HG02870 (cell line): ENCODE measurements at regions not wholly inside any gene's neighbourhood (a gene's known extent, or its start where the extent isn't known, plus 50 kb on each side); places are given as distances from the start of the nearest gene placed in this dataset.
A peak's percentile ranks its signal among the peaks of the same experiment; 100 is the strongest.

Experiments used
- ATAC-seq: cut with Tn5 transposase; IDR thresholded peaks from one replicate; pipeline ENCODE4 v1.9.1; 2021; ENCODE audit warnings: mild to moderate bottlenecking, moderate library complexity; ENCODE audit not compliant: unreplicated experiment

DNA sequence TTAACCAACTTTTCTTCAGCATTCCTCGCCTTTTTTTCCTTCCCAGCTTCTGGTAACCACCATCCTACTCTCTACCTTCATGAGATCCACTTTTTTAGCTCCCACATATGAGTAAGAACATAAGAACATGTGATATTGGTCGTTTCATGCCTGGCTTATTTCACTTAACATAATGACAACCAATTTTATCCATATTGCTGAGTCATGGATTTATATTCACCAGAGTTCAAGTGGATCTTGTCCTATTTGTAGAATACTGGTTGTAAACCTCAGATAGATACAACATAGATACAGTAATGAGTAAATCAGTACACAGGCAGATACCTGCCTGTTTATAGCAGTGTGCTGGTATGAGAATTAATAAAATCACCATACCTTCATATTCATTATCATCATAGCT lies 412.0 kb upstream of the RBMS3 start:
- ATAC-seq, result no peak

GRCh38 chr3:28877912-28878311 lies 403.0 kb upstream of the RBMS3 start:
- ATAC-seq, result no peak

- ATAC-seq, result no peak
These were observed 390.5 kb upstream of the RBMS3 start for GRCh38 chr3:28890373-28890772.

DNA sequence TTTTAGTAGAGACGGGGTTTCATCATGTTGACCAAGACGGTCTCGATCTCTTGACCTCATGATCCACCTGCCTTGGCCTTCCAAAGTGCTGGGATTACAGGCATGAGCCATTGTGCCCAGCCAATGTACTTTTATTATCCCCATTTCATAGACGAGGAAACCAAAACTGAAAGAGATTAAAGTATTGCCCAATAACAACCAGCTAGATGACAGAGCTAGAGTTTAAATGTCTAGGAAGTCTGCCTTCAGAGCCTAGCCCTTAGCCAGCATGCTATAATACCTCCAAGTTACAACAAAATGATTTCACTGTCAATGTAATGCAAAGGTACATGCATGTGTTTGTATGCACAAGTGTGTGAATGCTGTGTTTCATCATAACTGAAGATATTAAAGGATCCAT lies 389.4 kb upstream of the RBMS3 start:
- no peak for ATAC-seq

DNA sequence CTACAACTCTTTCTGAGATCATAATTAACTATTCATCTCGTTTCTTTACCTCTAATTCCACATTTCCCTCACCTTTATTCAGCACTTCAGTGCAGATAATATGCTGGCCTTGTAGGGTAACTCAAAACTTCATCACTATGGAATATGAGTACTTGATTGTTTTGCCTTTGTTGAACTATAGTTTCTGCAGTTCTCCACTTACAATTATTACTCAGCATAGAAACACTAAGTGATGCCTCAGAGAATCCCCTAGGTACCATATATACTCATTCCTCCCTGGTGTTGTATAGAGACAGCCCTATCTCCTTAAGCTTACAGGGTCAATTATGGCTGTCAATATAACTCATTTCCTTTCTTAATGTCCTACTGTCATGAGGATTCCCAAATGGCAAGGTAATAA lies 380.6 kb upstream of the RBMS3 start:
- ATAC-seq, result no peak

DNA sequence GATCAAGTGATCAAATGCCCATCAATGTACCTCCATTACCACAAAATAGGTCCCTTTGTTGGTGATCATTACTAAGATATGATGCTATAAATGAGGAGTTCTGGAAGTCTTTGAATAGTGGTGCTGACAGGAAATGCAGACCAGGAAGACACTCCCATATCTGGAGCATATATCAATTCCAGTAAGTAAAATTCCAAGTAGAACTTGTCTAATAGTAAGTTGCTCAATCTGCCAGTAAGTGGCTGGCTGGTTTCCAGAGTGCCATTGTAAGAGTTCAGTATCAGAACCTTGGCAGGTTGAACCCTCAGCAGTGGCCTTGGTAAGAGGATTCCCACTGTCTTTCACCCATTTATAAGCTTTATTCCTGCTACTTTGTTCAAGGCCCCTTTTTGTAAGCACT lies 379.9 kb upstream of the RBMS3 start:
- ATAC-seq, result no peak

DNA sequence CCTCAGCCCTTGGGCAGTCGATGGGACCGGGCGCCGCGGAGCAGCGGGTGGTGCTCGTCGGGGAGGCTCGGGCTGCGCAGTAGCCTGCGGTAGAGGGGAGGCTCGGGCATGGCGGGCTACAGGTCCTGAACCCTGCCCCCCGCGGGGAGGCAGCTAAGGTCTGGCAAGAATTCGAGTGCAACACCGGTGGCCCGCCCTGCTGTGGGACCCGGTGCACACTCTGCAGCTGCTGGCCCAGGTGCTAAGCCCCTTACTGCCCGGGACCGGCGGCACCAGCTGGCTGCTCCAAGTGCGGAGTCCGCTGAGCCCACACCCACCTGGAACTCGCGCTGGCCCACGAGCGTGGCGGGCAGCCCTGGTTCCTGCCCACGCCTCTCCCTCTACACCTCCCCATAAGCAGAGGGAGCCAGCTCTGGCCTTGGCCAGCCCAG lies 377.7 kb upstream of the RBMS3 start:
- ATAC-seq, result no peak

DNA sequence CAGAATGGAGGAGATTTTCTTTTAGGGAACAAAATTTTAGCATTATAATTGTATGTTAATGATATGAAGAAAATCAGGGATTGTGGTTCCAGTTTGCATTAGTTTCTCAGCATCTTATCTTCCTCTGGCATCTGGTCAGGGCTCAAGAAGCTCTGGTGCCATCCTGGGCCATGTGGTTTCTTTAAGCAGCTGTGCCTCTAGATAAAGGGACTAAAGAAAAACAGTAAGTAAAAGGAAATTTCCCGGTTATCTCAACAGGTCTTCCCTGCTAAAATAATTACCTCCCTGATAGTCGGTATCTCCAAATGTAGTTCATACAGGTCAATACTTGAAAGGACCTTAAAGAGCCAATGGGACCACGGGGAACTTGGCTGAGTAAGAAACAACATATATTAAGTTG lies 375.1 kb upstream of the RBMS3 start:
- ATAC-seq, result no peak

DNA sequence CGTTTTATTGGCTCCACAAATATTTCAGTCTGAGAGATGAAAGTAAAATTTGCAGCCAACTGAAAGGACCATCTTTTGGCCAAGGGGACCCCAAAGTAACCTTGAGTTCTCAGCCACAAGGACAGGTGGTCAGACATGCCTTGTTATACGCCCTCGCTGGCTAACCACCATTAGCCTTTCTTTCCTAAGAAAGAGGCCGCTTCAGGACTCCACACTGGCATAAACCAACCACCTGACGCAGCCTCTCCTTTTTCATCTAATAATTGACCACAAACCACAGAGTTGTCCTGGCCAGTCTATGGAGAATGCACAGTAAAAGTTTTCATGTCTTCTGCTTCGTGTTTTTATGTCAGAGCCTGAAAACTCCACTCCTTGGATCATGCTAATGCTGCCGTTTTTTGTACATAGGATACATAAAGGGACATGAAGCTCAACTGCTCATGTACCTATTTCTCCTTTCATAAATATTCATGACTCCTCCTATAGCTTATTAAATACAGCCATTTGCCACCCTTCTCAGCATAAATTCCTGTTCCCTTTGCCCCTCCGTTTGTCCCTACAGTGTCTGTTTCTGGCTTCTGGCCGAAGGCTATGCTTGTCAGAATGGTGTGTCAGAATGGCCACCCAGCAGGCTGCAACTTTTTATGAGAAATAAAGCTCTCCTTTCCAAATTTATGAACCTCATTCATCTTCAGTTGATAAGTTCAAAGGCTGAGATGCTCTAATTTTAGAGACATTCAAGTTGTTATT lies 374.1 kb upstream of the RBMS3 start:
- ATAC-seq, result no peak

DNA sequence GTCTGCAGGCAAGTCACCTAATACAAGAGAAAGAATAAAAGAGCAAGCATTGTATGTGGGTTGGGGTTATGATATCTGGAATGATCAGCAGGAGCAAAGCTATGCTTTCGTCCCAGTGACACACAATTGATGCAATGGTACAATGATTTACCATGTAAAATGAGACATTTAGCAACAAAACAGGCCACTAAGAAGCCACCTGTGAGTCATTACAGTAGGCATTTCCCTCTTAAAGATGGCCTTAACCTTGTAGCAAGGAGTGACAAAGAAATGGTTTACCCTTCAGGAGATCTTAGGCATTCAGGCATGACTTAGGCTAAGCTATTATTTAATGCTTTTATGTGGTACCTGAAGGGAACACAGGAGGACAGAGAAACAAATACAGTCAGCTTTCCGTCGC lies 373.3 kb upstream of the RBMS3 start:
- no peak for ATAC-seq

- ATAC-seq, result no peak
These were observed 368.6 kb upstream of the RBMS3 start for GRCh38 chr3:28912120-28912885.

DNA sequence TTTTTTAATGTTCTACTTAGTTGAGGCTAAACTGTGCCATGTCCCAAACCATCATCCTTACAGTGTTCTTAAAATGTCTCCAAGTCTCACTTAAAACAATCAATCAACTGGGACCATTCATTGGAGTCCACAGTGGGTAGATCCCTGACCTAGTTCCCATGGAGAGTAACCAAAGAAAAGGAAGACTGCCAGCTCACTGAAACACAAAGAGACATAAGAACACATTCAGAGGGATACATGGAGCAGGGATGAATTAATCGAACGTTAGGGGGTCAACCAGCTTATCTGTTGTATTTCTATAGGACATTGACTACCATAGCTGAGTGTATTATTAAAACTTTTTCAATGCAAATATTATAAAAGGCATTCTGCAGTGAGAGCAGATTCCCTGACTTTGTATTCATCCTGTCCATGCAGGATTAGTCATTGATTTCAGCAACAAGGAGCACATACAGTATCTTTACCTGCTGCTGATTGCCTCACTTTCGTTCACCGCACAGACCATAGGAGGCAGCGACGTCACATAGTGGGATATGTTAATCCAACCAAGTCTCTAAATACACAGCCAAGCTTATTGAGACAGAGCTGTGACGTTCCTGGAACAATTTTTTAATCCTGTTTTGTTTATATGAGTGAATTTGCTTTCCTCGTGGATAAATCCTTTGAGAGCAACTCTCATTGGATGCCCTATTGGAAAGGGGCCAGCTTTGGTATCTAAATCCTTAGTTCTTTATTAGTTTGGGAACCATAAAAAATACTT lies 364.9 kb upstream of the RBMS3 start:
- ATAC-seq, result no peak

GRCh38 chr3:28916713-28917499 lies 364.0 kb upstream of the RBMS3 start:
- peak; percentile 83 for ATAC-seq

DNA sequence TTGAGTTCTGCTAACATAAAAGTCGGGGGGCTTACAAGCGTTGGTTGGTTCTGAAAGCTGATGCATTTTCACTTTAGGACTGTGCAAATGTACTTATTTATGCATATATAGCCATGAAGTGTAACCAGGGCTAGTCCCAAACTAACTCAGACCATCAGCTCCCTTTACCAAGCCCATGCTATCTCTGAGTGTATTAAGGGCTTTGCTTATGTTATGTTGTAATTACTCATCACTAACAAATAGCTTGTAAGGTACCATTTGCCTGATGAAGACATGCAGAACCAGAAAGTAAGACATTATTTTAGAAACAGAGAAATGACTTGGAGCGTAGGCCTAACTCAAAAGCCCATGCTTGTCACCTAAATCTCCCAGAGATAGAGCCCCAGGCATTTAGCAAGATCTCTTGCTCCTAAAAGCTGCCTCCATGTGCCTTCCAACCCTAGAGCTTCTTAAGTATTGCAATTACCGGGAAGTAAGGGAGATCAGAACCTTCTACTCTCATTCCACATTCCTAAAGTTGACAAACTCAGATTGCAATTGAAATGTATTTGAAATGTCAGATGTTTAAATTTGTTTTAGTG lies 362.9 kb upstream of the RBMS3 start:
- ATAC-seq, result no peak

- no peak for ATAC-seq
These were observed 358.5 kb upstream of the RBMS3 start for GRCh38 chr3:28922376-28922775.

DNA sequence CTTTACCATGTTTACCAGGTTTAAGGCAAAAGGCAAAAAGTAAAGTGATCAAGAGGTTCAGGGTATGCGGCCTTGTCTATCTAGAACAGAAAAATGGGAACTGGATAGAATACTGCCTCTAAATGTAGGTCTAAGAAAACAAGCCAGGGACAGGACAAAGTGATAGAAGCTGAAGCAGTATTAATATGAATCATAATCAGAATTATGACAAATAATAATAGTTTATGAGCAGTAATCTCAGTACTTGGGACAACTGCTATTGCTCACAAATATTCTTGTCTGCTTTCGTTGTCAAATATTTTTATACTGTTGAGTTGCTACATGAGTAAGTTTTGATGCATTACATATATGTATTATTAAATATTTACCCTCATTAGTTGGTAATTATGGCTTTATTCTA lies 356.9 kb upstream of the RBMS3 start:
- no peak for ATAC-seq

DNA sequence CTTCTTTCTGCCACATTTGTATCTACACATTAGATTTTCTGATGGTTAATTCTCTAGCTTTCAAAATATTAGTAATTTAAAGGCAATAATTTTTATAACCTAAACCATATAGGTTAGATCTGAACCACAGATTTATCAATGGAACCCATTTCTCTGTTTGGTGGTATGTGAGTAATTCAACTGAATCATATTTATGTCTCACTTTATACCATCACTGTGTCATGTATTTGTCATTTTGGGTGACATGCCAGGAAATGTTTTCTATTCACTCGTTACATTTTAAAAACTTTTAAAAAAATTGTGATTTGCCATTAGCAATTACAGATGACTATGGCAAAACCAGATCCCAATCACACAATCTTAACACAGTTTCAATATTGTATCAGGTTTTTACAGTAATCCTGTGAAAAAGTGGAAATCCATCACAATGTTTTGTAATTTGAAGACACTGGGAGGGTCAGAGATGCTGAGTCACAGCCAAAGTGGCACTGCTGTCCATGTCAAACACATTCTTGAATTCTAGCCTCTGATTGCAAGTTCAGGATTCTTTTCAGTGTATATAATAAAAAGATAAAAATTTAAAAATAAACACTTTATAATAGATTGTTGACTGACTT lies 356.0 kb upstream of the RBMS3 start:
- ATAC-seq, result no peak

DNA sequence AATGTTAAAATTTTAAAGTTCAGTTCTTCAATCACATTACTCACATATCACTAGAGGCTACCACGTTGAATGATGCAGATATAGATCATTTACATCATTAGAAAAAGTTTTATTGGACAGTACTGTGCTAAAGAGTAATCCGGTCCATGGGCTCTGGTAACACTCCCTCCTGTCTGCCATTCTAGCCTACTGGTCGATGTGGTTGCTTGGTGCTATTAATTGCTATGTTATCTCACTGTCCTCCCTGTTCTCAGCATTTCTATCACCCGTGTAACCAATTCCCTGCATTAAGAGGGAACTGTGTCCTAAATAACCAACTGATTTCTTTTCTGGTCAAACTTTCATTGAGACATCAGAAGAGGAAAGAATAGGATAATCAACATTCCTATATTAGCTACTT lies 347.5 kb upstream of the RBMS3 start:
- no peak for ATAC-seq

DNA sequence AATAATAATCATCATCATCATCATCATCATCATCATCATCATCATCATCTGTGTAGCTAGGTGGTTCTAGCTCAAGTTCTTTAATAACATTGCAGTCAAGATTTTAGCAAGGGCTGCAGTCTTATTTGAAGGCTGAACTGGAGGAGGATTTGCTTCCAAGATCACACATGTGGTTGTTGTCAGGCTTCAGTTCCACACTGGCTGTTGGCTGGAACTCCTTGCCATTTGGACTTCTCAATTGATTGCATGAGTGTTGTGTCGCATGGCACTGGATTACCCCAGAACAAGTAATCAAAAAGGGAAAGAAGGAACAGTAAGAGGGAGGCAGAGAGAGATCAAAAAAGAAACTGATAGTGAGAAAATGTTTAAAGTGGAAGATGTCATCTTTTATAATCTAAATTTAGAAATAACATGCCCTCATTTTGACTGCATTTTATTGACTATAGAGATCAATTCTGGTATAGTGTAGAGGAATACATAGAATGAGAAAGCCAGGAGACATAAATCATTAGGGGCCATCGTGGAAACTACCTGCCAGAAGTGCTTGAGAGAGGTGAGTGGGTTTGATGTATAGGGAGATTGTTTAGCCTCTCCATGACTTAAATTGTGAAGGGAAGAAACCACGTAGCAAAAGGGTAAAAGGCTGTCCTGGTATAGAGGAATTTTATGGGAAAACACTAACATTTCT lies 346.6 kb upstream of the RBMS3 start:
- ATAC-seq, result no peak

GRCh38 chr3:28935146-28935545 lies 345.7 kb upstream of the RBMS3 start:
- ATAC-seq, result peak; percentile 31
